DND-41 (cell line): ENCODE measurements at regions not wholly inside any gene's neighbourhood (a gene's known extent, or its start where the extent isn't known, plus 50 kb on each side); places are given as distances from the start of the nearest gene placed in this dataset.

Experiments
- EZH2 ChIP-seq: IDR thresholded peaks from 3 replicates; pipeline ENCODE4 v1.6.1; 2012; ENCODE audit warnings: borderline replicate concordance, low read depth, mild to moderate bottlenecking, moderate library complexity, low read length, inconsistent platforms; ENCODE audit not compliant: severe bottlenecking
- TF ChIP-seq, protein P1 (sequence below): IDR thresholded peaks from 2 replicates; pipeline ENCODE4 v1.5.1; 2012; ENCODE audit warnings: borderline replicate concordance, low read length, moderate library complexity, mild to moderate bottlenecking; ENCODE audit not compliant: poor library complexity, severe bottlenecking; ENCODE audit errors: extremely low read depth

DNA sequence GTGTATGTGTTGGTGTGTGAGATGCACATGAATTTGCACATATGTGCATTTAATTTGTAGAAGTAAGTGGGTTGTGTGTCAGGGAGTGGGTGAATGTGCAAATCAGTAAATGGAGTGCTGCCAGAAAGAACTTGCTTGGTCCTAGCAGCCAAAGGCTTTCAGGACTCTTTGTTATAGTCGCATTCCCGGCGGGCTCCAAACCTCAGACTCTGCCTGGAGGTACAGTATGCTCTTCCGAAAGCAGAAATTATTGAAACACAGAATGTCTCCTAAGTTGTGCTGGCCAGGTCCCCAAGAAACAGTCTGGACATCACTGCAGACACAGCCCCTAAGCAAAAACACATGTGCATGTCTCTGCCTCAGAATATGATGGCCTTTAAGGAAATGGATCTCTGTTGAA lies 232.4 kb downstream of the INSIG2 start:
- TF ChIP-seq, protein P1, sequence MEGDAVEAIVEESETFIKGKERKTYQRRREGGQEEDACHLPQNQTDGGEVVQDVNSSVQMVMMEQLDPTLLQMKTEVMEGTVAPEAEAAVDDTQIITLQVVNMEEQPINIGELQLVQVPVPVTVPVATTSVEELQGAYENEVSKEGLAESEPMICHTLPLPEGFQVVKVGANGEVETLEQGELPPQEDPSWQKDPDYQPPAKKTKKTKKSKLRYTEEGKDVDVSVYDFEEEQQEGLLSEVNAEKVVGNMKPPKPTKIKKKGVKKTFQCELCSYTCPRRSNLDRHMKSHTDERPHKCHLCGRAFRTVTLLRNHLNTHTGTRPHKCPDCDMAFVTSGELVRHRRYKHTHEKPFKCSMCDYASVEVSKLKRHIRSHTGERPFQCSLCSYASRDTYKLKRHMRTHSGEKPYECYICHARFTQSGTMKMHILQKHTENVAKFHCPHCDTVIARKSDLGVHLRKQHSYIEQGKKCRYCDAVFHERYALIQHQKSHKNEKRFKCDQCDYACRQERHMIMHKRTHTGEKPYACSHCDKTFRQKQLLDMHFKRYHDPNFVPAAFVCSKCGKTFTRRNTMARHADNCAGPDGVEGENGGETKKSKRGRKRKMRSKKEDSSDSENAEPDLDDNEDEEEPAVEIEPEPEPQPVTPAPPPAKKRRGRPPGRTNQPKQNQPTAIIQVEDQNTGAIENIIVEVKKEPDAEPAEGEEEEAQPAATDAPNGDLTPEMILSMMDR = no peak
- TF ChIP-seq EZH2 = no peak
